GM19238 (cell line): ENCODE measurements at regions not wholly inside any gene's neighbourhood (a gene's known extent, or its start where the extent isn't known, plus 50 kb on each side); places are given as distances from the start of the nearest gene placed in this dataset.

Source experiments
- DNase-seq: peaks from one replicate; pipeline ENCODE4 v3.0.0; 2011; ENCODE audit warnings: low spot score; ENCODE audit not compliant: insufficient read length

GRCh38 chr10:62625484-62625883, 179.0 kb upstream of the ADO start:
- no peak for DNase-seq

GRCh38 chr10:62626079-62626478, 178.4 kb upstream of the ADO start:
- no peak for DNase-seq

- DNase-seq, result no peak
These were observed 177.7 kb upstream of the ADO start for GRCh38 chr10:62626817-62627216.

- DNase-seq, result no peak
These were observed 176.5 kb upstream of the ADO start for GRCh38 chr10:62627983-62628382.

GRCh38 chr10:62631241-62631640, 173.3 kb upstream of the ADO start:
- DNase-seq, result no peak

- no peak for DNase-seq
These were observed 172.3 kb upstream of the ADO start for GRCh38 chr10:62632071-62632809.

- no peak for DNase-seq
These were observed 170.5 kb upstream of the ADO start for GRCh38 chr10:62633976-62634375.

- no peak for DNase-seq
These were observed 169.9 kb upstream of the ADO start for GRCh38 chr10:62634576-62634975.

GRCh38 chr10:62635127-62635526, 169.4 kb upstream of the ADO start:
- no peak for DNase-seq

GRCh38 chr10:62636825-62637248, 167.7 kb upstream of the ADO start:
- DNase-seq, result no peak

- DNase-seq, result no peak
These were observed 167.1 kb upstream of the ADO start for GRCh38 chr10:62637249-62638061.

- no peak for DNase-seq
These were observed 166.4 kb upstream of the ADO start for GRCh38 chr10:62638062-62638477.

GRCh38 chr10:62639144-62639543, 165.4 kb upstream of the ADO start:
- no peak for DNase-seq

GRCh38 chr10:62640411-62640810, 164.1 kb upstream of the ADO start:
- DNase-seq, result no peak

GRCh38 chr10:62643606-62644587, 160.6 kb upstream of the ADO start:
- DNase-seq, result no peak

GRCh38 chr10:62647375-62648092, 157.0 kb upstream of the ADO start:
- no peak for DNase-seq

GRCh38 chr10:62648921-62649320, 155.6 kb upstream of the ADO start:
- no peak for DNase-seq

- no peak for DNase-seq
These were observed 154.1 kb upstream of the ADO start for GRCh38 chr10:62650411-62650810.

- no peak for DNase-seq
These were observed 153.2 kb upstream of the ADO start for GRCh38 chr10:62651341-62651740.

- no peak for DNase-seq
These were observed 152.4 kb upstream of the ADO start for GRCh38 chr10:62652114-62652513.

GRCh38 chr10:62652564-62652963, 152.0 kb upstream of the ADO start:
- DNase-seq, result no peak
